Fibroblast of upper back skin (primary cell): ENCODE measurements at regions not wholly inside any gene's neighbourhood (a gene's known extent, or its start where the extent isn't known, plus 50 kb on each side); places are given as distances from the start of the nearest gene placed in this dataset.

Experiments
- DNase-seq: peaks from one replicate; pipeline ENCODE4 v3.0.0-alpha.2; 2013

GRCh38 chr1:95167503-95167902 is 50.3 kb downstream of the TLCD4 start:
- DNase-seq, result peak; percentile 76

GRCh38 chr1:95168028-95168427 is 50.9 kb downstream of the TLCD4 start:
- no peak for DNase-seq

- DNase-seq, result no peak
These were observed 51.7 kb downstream of the TLCD4 start for GRCh38 chr1:95168761-95169351.

- DNase-seq, result no peak
These were observed 52.4 kb downstream of the TLCD4 start for GRCh38 chr1:95169548-95169947.

GRCh38 chr1:95171270-95172245 is 54.4 kb downstream of the TLCD4 start:
- no peak for DNase-seq

- no peak for DNase-seq
These were observed 57.1 kb upstream of the RWDD3 start for GRCh38 chr1:95176861-95177260.

- DNase-seq, result no peak
These were observed 54.6 kb upstream of the RWDD3 start for GRCh38 chr1:95179205-95179986.

- no peak for DNase-seq
These were observed 53.6 kb upstream of the RWDD3 start for GRCh38 chr1:95180371-95180770.

- no peak for DNase-seq
These were observed 52.9 kb upstream of the RWDD3 start for GRCh38 chr1:95181096-95181495.

- DNase-seq, result no peak
These were observed 50.1 kb upstream of the RWDD3 start for GRCh38 chr1:95183952-95184351.
